ENCODE measurements at regions not wholly inside any gene's neighbourhood (a gene's known extent, or its start where the extent isn't known, plus 50 kb on each side); places are given as distances from the start of the nearest gene placed in this dataset.

DNA sequence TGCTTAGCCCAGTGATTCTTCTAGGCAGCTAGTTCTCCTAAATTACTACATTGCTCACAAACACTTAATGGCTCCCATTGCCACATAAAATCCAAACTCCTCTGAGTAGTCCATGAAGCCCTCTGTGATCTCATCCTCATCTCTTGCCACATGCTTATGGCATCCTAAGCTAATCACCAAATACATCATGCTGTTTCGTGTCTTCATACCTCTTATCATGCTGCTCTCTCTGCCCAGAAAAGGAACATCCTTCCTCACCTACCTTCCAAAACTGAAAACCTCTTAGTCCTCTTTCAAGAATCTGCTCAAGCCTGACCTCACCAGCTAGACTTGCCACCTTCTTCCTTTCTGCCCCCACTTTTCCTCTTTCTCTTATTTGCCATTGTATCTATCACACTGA lies 108.5 kb downstream of the DUSP6 start:
- FAIRE-seq, result no peak
- H3K9me3 ChIP-seq (ENCODE audit: control insufficient read depth in 2 of 3, insufficient read depth in 1 of 3, low read length in 3 of 3), result no peaks in the 10 kb centered on the region

DNA sequence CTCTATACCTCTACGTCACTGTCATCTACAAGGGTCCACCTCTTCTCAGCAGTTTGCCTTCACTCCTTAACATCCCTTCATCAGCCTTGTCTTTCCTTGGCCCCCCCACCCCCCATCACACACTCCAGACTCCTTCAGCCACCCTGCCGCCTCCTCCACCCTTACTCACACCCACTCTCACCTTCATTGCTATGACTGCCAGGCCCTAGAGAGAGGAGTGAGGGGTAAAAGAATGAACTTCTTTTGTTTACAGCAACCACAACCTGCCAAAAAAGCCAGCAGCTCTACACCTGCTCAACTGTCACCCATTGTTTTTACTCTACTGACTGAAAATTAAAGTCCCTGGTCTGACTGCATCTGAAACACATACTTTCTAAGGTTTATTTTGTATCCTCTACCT lies 112.8 kb downstream of the DUSP6 start:
- Histone ChIP-seq H3K4me3 (ENCODE audit: low read length in 3 of 3) (no peak overlapping the region), H3K9ac (ENCODE audit: low read length in 3 of 3) (no peak overlapping the region), H3K36me3 (ENCODE audit: control insufficient read depth in 2 of 3, insufficient read depth in 3 of 3, low read length in 3 of 3) (no peaks in the 10 kb centered on the region), H3K9me3 (ENCODE audit: control insufficient read depth in 2 of 3, insufficient read depth in 1 of 3, low read length in 3 of 3) (no peaks in the 10 kb centered on the region), H3K27ac (ENCODE audit: low read depth in 2 of 2, low read length in 2 of 2) (peak overlapping the region in 1 of 2 donors; percentile 23), H3K27me3 (ENCODE audit: control insufficient read depth, insufficient read depth, low read length) (no peaks in the 10 kb centered on the region), H3K4me1 (ENCODE audit: control insufficient read depth in 2 of 3, insufficient read depth in 2 of 3, low read depth in 1 of 3, low read length in 3 of 3) (peaks cover 0 to 3% (median 0%) of the 10 kb centered on the region in 3 donors)
- DNase-seq (no peak), FAIRE-seq (no peak)
- intact Hi-C loops (cut with DNase I), result no loop called here
- TF ChIP-seq, protein P1, sequence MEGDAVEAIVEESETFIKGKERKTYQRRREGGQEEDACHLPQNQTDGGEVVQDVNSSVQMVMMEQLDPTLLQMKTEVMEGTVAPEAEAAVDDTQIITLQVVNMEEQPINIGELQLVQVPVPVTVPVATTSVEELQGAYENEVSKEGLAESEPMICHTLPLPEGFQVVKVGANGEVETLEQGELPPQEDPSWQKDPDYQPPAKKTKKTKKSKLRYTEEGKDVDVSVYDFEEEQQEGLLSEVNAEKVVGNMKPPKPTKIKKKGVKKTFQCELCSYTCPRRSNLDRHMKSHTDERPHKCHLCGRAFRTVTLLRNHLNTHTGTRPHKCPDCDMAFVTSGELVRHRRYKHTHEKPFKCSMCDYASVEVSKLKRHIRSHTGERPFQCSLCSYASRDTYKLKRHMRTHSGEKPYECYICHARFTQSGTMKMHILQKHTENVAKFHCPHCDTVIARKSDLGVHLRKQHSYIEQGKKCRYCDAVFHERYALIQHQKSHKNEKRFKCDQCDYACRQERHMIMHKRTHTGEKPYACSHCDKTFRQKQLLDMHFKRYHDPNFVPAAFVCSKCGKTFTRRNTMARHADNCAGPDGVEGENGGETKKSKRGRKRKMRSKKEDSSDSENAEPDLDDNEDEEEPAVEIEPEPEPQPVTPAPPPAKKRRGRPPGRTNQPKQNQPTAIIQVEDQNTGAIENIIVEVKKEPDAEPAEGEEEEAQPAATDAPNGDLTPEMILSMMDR (IDR thresholded peaks at IDR 0.05; ENCODE audit: borderline replicate concordance, extremely low read depth, insufficient read depth), result no peak

More for the DNA sequence above, 108.5 kb downstream of the DUSP6 start:
- Histone ChIP-seq H3K4me3 (ENCODE audit: low read length in 3 of 3) (no peak overlapping the region), H3K27me3 (ENCODE audit: control insufficient read depth, insufficient read depth, low read length) (no peaks in the 10 kb centered on the region), H3K9ac (ENCODE audit: low read length in 3 of 3) (no peak overlapping the region), H3K27ac (ENCODE audit: low read depth in 2 of 2, low read length in 2 of 2) (no peak overlapping the region), H3K36me3 (ENCODE audit: control insufficient read depth in 2 of 3, insufficient read depth in 3 of 3, low read length in 3 of 3) (no peaks in the 10 kb centered on the region), H3K4me1 (ENCODE audit: control insufficient read depth in 2 of 3, insufficient read depth in 2 of 3, low read depth in 1 of 3, low read length in 3 of 3) (peaks cover 0 to 4% (median 0%) of the 10 kb centered on the region in 3 donors)
- DNase-seq, result no peak
- intact Hi-C loops (cut with DNase I), result no loop called here
- TF ChIP-seq, protein P1 (IDR thresholded peaks at IDR 0.05; ENCODE audit: borderline replicate concordance, extremely low read depth, insufficient read depth), result no peak

DNA sequence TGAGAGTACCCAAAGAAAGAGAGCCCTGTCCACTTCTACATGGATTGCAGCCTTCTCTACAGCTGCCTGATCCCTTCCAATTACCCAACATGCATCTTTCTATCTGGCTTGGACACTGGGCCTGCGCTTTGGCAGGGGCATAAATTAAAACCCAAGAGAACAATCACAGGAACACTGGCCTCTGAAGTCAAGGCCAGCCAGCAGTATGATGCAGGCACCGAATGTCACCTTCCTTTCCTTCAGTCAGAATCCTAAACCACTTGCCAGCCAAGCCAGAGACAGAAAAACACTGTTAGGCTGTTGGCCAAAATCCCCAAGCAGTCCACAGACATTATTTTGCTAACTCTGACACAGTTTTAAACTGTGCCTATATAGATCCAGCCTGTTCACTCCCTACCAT lies 113.7 kb downstream of the DUSP6 start:
- TF ChIP-seq, protein P1 (IDR thresholded peaks at IDR 0.05; ENCODE audit: borderline replicate concordance, extremely low read depth, insufficient read depth), result no peak
- no peak for FAIRE-seq
- Histone ChIP-seq H3K27me3 (ENCODE audit: control insufficient read depth, insufficient read depth, low read length) (no peaks in the 10 kb centered on the region), H3K4me1 (ENCODE audit: control insufficient read depth in 2 of 3, insufficient read depth in 2 of 3, low read depth in 1 of 3, low read length in 3 of 3) (peaks cover 0 to 2% (median 0%) of the 10 kb centered on the region in 3 donors), H3K9me3 (ENCODE audit: control insufficient read depth in 2 of 3, insufficient read depth in 1 of 3, low read length in 3 of 3) (no peaks in the 10 kb centered on the region), H3K9ac (ENCODE audit: low read length in 3 of 3) (no peak overlapping the region), H3K4me3 (ENCODE audit: low read length in 3 of 3) (no peak overlapping the region), H3K27ac (ENCODE audit: low read depth in 2 of 2, low read length in 2 of 2) (no peak overlapping the region), H3K36me3 (ENCODE audit: control insufficient read depth in 2 of 3, insufficient read depth in 3 of 3, low read length in 3 of 3) (no peaks in the 10 kb centered on the region)
- peak in 1 of 5 donors; percentile 51 for DNase-seq
- intact Hi-C loops (cut with DNase I), result no loop called here

DNA sequence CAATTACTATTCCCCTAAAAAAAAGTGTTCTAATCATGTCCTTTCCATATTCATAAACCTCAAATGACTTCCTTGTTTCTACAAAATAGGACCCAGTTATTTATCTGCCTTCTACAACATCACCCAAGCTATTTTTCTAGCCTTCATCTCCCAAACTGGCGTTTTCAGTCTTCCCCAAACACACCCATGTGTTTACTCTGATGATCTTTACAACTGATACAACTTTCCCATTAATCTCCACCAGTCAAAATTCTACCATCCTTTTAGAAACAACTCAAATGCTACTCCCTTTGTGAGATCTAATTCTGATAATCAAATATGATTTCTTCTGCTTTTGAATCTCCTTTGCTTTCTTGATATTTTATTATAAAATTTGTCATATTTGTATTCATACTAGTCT lies 114.5 kb downstream of the DUSP6 start:
- Histone ChIP-seq H3K4me3 (ENCODE audit: low read length in 3 of 3) (no peak overlapping the region), H3K36me3 (ENCODE audit: control insufficient read depth in 2 of 3, insufficient read depth in 3 of 3, low read length in 3 of 3) (no peaks in the 10 kb centered on the region), H3K9ac (ENCODE audit: low read length in 3 of 3) (no peak overlapping the region), H3K27ac (ENCODE audit: low read depth in 2 of 2, low read length in 2 of 2) (no peak overlapping the region), H3K4me1 (ENCODE audit: control insufficient read depth in 2 of 3, insufficient read depth in 2 of 3, low read depth in 1 of 3, low read length in 3 of 3) (peaks cover 0 to 2% (median 0%) of the 10 kb centered on the region in 3 donors), H3K27me3 (ENCODE audit: control insufficient read depth, insufficient read depth, low read length) (no peaks in the 10 kb centered on the region), H3K9me3 (ENCODE audit: control insufficient read depth in 2 of 3, insufficient read depth in 1 of 3, low read length in 3 of 3) (no peaks in the 10 kb centered on the region)
- FAIRE-seq, result no peak
- TF ChIP-seq, protein P1 (IDR thresholded peaks at IDR 0.05; ENCODE audit: borderline replicate concordance, extremely low read depth, insufficient read depth), result no peak
- intact Hi-C loops (cut with DNase I), result no loop called here
- DNase-seq, result no peak

Data from kidney (tissue), 13 donors.